Natural killer cell (primary cell): ENCODE measurements at regions not wholly inside any gene's neighbourhood (a gene's known extent, or its start where the extent isn't known, plus 50 kb on each side); places are given as distances from the start of the nearest gene placed in this dataset.

ENCODE experiments used
- ATAC-seq, 3 donors: fragments of 150-1000 bp in 2 of 3; fragments of 200-7000 bp in 1 of 3; cut with Tn5 transposase; 1 replicate in 1 of 3; 2 replicates in 2 of 3; pipeline ENCODE4 v1.10.0; 2021; ENCODE audit warnings: mild to moderate bottlenecking in 2 of 3, moderate library complexity in 2 of 3
- DNase-seq, 2 donors: peaks; one replicate each; pipeline versions ENCODE4 v3.0.0 to v3.0.0-alpha.2; 2013 to 2021; ENCODE audit warnings: mixed read lengths in 1 of 2
- H3K27ac ChIP-seq: one replicate; pipeline ENCODE4 v1.5.1; 2013; ENCODE audit warnings: mild to moderate bottlenecking, low read length
- H3K27me3 ChIP-seq: one replicate; pipeline ENCODE4 v1.6.1; 2013; ENCODE audit warnings: low read length; ENCODE audit not compliant: control insufficient read depth, insufficient read depth
- H3K36me3 ChIP-seq: one replicate; pipeline ENCODE4 v1.6.1; 2013; ENCODE audit warnings: low read length; ENCODE audit not compliant: control insufficient read depth, insufficient read depth
- H3K4me1 ChIP-seq: one replicate; pipeline ENCODE4 v1.6.1; 2013; ENCODE audit warnings: low read length; ENCODE audit not compliant: control insufficient read depth, insufficient read depth
- H3K4me3 ChIP-seq: one replicate; pipeline ENCODE4 v1.5.1; 2013; ENCODE audit warnings: low read length
- H3K9me3 ChIP-seq: one replicate; pipeline ENCODE4 v1.6.1; 2013; ENCODE audit warnings: low read length; ENCODE audit not compliant: control insufficient read depth, insufficient read depth
- H3K27ac Mint-ChIP-seq, 2 donors: one replicate each; pipeline ENCODE4 v1.8.0; 2022; ENCODE audit warnings: mild to moderate bottlenecking in 2 of 2, mixed read lengths in 2 of 2, moderate library complexity in 1 of 2
- H3K27me3 Mint-ChIP-seq, 2 donors: one replicate each; pipeline ENCODE4 v1.8.0; 2022; ENCODE audit warnings: low read depth in 2 of 2, mixed read lengths in 2 of 2
- H3K36me3 Mint-ChIP-seq: one replicate; pipeline ENCODE4 v1.8.0; 2022; ENCODE audit warnings: mixed read lengths
- H3K4me1 Mint-ChIP-seq, 2 donors: one replicate each; pipeline ENCODE4 v1.8.0; 2022; ENCODE audit warnings: mixed read lengths in 2 of 2
- H3K4me3 Mint-ChIP-seq: one replicate; pipeline ENCODE4 v1.8.0; 2022; ENCODE audit warnings: mild to moderate bottlenecking, moderate library complexity, mixed read lengths
- H3K9me3 Mint-ChIP-seq, 2 donors: one replicate each; pipeline ENCODE4 v1.8.0; 2022; ENCODE audit warnings: mixed read lengths in 2 of 2
- WGBS: methylation state at CpG from one replicate; pipeline ENCODE4 v1.1.7; 2013; ENCODE audit warnings: missing lambda C conversion rate; ENCODE audit not compliant: insufficient coverage; 5-methylcytosine and 5-hydroxymethylcytosine counted together
- intact Hi-C: fragments of 100-400 bp; cut with micrococcal nuclease; formaldehyde crosslinking; loops from one replicate; pipeline ENCODE4 v1.14.2; 2022
- TF ChIP-seq, protein P1 (sequence below): fragments of 200-600 bp; IDR thresholded peaks from one replicate; pipeline ENCODE4 v1.8.0; 2022; ENCODE audit warnings: antibody characterized with exemption

GRCh38 chr4:63563288-63564014 lies 845.8 kb downstream of the TECRL start:
- intact Hi-C loops: no loop called here
- Histone ChIP-seq H3K36me3 (no peaks in the 10 kb centered on the region), H3K9me3 (peaks cover 10% of the 10 kb centered on the region), H3K4me1 (no peaks in the 10 kb centered on the region), H3K4me3 (no peak overlapping the region), H3K27ac (no peak overlapping the region), H3K27me3 (no peaks in the 10 kb centered on the region)
- Mint-ChIP-seq H3K27ac (no peak overlapping the region), H3K36me3 (peaks cover 9% of the 10 kb centered on the region), H3K4me3 (no peak overlapping the region), H3K27me3 (no peaks in the 10 kb centered on the region), H3K9me3 (peaks cover 10 to 13% of the 10 kb centered on the region in 2 donors), H3K4me1 (no peaks in the 10 kb centered on the region)
- DNase-seq (no peak), ATAC-seq (no peak)
- TF ChIP-seq, protein P1, sequence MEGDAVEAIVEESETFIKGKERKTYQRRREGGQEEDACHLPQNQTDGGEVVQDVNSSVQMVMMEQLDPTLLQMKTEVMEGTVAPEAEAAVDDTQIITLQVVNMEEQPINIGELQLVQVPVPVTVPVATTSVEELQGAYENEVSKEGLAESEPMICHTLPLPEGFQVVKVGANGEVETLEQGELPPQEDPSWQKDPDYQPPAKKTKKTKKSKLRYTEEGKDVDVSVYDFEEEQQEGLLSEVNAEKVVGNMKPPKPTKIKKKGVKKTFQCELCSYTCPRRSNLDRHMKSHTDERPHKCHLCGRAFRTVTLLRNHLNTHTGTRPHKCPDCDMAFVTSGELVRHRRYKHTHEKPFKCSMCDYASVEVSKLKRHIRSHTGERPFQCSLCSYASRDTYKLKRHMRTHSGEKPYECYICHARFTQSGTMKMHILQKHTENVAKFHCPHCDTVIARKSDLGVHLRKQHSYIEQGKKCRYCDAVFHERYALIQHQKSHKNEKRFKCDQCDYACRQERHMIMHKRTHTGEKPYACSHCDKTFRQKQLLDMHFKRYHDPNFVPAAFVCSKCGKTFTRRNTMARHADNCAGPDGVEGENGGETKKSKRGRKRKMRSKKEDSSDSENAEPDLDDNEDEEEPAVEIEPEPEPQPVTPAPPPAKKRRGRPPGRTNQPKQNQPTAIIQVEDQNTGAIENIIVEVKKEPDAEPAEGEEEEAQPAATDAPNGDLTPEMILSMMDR: no peak
- WGBS: 55% methylated on average over 4 of the region's 4 CpGs

DNA sequence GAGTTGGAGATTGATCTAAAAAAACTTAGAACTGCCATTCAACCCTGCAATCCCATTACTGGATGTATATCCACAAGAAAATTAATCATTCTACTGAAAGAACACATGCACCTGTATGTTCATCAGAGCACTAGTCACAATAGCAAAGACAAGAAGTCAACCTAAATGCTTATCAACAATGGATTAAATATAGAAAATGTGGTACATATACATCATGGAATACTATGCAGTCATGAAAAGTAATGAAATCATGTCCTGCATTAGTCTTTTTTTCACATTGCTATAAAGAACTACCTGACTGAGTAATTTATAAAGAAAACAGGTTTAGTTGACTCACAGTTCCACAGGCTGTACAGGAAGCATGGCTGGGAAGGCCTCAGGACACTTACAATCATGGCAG lies 850.5 kb downstream of the TECRL start:
- Histone ChIP-seq H3K27ac (no peak overlapping the region), H3K9me3 (peaks cover 7% of the 10 kb centered on the region), H3K27me3 (no peaks in the 10 kb centered on the region), H3K4me1 (no peaks in the 10 kb centered on the region), H3K36me3 (no peaks in the 10 kb centered on the region), H3K4me3 (no peak overlapping the region)
- intact Hi-C loops: no loop called here
- TF ChIP-seq, protein P1: no peak
- H3K27ac Mint-ChIP-seq: no peak overlapping the region
- H3K36me3 Mint-ChIP-seq: peaks cover 16% of the 10 kb centered on the region
- H3K4me3 Mint-ChIP-seq: no peak overlapping the region
- H3K27me3 Mint-ChIP-seq: no peaks in the 10 kb centered on the region
- no peak for ATAC-seq
- H3K9me3 Mint-ChIP-seq: peaks cover 12 to 13% of the 10 kb centered on the region in 2 donors
- DNase-seq: no peak
- H3K4me1 Mint-ChIP-seq: no peaks in the 10 kb centered on the region

GRCh38 chr4:63556332-63556731 lies 852.9 kb downstream of the TECRL start:
- H3K27me3 Mint-ChIP-seq: no peaks in the 10 kb centered on the region
- H3K4me1 Mint-ChIP-seq: no peaks in the 10 kb centered on the region
- no peak overlapping the region for H3K4me3 Mint-ChIP-seq
- Histone ChIP-seq H3K27ac (no peak overlapping the region), H3K4me1 (no peaks in the 10 kb centered on the region), H3K36me3 (no peaks in the 10 kb centered on the region), H3K9me3 (peaks cover 9% of the 10 kb centered on the region), H3K27me3 (no peaks in the 10 kb centered on the region), H3K4me3 (no peak overlapping the region)
- intact Hi-C loops: no loop called here
- TF ChIP-seq, protein P1: no peak
- H3K36me3 Mint-ChIP-seq: peaks cover 18% of the 10 kb centered on the region
- no peak overlapping the region for H3K27ac Mint-ChIP-seq
- DNase-seq: no peak
- ATAC-seq: no peak
- WGBS: 73% methylated on average over 4 of the region's 4 CpGs
- peaks cover 13 to 22% of the 10 kb centered on the region in 2 donors for H3K9me3 Mint-ChIP-seq

- ATAC-seq (no peak), DNase-seq (no peak)
- Histone ChIP-seq H3K36me3 (no peaks in the 10 kb centered on the region), H3K27ac (no peak overlapping the region), H3K4me1 (no peaks in the 10 kb centered on the region), H3K27me3 (no peaks in the 10 kb centered on the region), H3K9me3 (peaks cover 5% of the 10 kb centered on the region), H3K4me3 (no peak overlapping the region)
- no peaks in the 10 kb centered on the region for H3K27me3 Mint-ChIP-seq
- H3K4me3 Mint-ChIP-seq: no peak overlapping the region
- intact Hi-C loops: no loop called here
- H3K4me1 Mint-ChIP-seq: no peaks in the 10 kb centered on the region
- H3K27ac Mint-ChIP-seq: no peak overlapping the region
- peaks cover 11% of the 10 kb centered on the region for H3K36me3 Mint-ChIP-seq
- TF ChIP-seq, protein P1: no peak
- peaks cover 10 to 17% of the 10 kb centered on the region in 2 donors for H3K9me3 Mint-ChIP-seq
These were observed 856.1 kb downstream of the TECRL start for GRCh38 chr4:63553123-63553522.
